ENCODE measurements at regions not wholly inside any gene's neighbourhood (a gene's known extent, or its start where the extent isn't known, plus 50 kb on each side); places are given as distances from the start of the nearest gene placed in this dataset.

- no peak for TF ChIP-seq CTCF (IDR thresholded peaks at IDR 0.05)
- no peak for TF ChIP-seq POLR2A (IDR thresholded peaks at IDR 0.05)
Measured at GRCh38 chr14:82365471-82365870, 831.8 kb upstream of the SEL1L start.
